Natural killer cell treated with Interleukin-12 subunit alpha and Interleukin-12 subunit beta and Interleukin-15 and Interleukin-18, amount 100 ng/mL, for 72 hours (primary cell): ENCODE measurements at regions not wholly inside any gene's neighbourhood (a gene's known extent, or its start where the extent isn't known, plus 50 kb on each side); places are given as distances from the start of the nearest gene placed in this dataset.
"Not testable (repeated sequence)": the region's sequence is repeated elsewhere in the genome, so short reads cannot be mapped to it uniquely, and the experiment has no call there.

Experiments
- ATAC-seq, 2 donors: fragments of 150-1000 bp; cut with Tn5 transposase in 1 of 2; sonication (Bioruptor Pico), chemical (Tn5 transposase) in 1 of 2; 2 replicates each; pipeline ENCODE4 v1.10.0; 2021
- DNase-seq: peaks from one replicate; pipeline ENCODE4 v3.0.0; 2022; ENCODE audit warnings: low spot score
- H3K27ac Mint-ChIP-seq, 2 donors: 1 replicate in 1 of 2; 2 replicates in 1 of 2; pipeline ENCODE4 v1.8.0; 2022; ENCODE audit warnings: mixed read lengths in 2 of 2, mild to moderate bottlenecking in 1 of 2, moderate library complexity in 1 of 2
- H3K27me3 Mint-ChIP-seq, 2 donors: 1 replicate in 1 of 2; 2 replicates in 1 of 2; pipeline ENCODE4 v1.8.0; 2022; ENCODE audit warnings: mixed read lengths in 2 of 2
- H3K36me3 Mint-ChIP-seq: one replicate; pipeline ENCODE4 v1.8.0; 2022; ENCODE audit warnings: mixed read lengths
- H3K4me1 Mint-ChIP-seq, 2 donors: 1 replicate in 1 of 2; 2 replicates in 1 of 2; pipeline ENCODE4 v1.8.0; 2022; ENCODE audit warnings: low read depth in 2 of 2, mixed read lengths in 2 of 2, mild to moderate bottlenecking in 1 of 2
- H3K4me3 Mint-ChIP-seq: one replicate; pipeline ENCODE4 v1.8.0; 2022; ENCODE audit warnings: mixed read lengths
- H3K9me3 Mint-ChIP-seq: 2 replicates; pipeline ENCODE4 v1.8.0; 2022; ENCODE audit warnings: mixed read lengths

DNA sequence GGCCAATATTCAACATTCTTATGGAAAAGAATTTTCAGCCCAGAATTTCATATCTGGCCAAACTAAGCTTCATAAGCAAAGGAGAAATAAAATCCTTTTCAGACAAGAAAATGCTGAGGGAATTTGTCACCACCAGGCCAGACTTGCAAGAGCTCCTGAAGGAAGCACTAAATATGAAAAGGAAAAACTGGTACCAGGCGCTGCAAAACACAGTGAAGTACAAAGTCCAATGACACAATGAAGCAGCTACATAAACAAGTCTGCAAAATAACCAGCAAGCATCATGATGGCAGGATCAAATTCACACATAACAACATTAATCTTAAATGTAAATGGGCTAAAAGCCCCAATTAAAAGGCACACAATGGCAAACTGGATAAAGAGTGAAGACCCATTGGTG is 126.2 kb downstream of the MTERF1 start:
- DNase-seq, H3K4me1 Mint-ChIP-seq, H3K4me3 Mint-ChIP-seq, ATAC-seq, H3K27me3 Mint-ChIP-seq, H3K27ac Mint-ChIP-seq: not testable (repeated sequence)
- H3K9me3 Mint-ChIP-seq: peaks cover 14% of the 10 kb centered on the region
- H3K36me3 Mint-ChIP-seq: peaks cover 19% of the 10 kb centered on the region

DNA sequence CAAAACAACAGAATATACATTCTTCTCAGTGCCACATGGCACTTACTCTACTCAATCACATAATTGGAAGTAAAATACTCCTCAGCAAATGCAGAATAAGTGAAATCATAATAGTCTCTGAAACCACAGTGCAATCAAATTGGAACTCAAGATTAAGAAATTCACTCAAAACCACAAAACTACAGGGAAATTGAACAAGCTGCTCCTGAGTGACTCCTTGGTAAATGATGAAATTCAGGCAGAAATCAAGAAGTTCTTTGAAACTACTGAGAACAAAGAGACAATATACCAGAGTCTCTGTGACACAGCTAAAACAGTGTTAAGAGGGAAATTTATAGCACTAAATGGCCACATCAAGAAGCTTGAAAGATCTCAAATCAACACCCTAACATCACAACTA is 125.4 kb downstream of the MTERF1 start:
- not testable (repeated sequence) for H3K27me3 Mint-ChIP-seq, ATAC-seq, H3K4me3 Mint-ChIP-seq, DNase-seq, H3K4me1 Mint-ChIP-seq, H3K27ac Mint-ChIP-seq
- H3K9me3 Mint-ChIP-seq: peaks cover 15% of the 10 kb centered on the region
- H3K36me3 Mint-ChIP-seq: peaks cover 21% of the 10 kb centered on the region

DNA sequence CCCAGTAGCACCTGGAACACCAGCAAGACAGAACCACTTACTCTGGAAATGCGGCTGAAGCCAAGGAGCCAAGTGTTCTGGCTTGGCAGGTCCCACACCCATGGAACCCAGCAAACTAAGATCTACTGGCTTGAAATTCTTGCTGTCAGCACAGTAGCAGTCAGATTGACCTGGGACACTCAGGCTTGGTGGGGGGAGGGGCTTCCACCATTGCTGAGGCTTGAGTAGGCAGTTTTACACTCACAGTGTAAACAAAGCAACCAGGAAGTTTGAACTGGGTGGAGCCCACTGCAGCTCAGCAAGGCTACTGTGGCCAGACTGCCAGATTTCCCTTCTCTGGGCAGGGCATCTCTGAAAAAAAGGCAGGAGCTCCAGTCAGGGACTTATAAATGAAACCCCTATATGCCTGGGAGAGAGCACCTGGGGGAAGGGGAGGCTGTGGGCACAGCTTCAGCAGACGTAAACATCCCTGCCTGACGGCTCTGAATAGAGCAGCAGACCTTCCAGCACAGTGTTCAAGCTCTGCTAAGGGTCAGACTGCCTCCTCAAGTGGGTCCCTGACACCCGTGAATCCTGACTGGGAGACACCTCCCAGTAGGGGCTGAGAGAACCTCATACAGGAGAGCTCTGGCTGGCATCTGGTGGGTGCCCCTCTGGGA is 121.2 kb downstream of the MTERF1 start:
- no peak overlapping the region for H3K27ac Mint-ChIP-seq
- no peak for DNase-seq
- H3K4me1 Mint-ChIP-seq: no peaks in the 10 kb centered on the region
- peaks cover 38% of the 10 kb centered on the region for H3K9me3 Mint-ChIP-seq
- H3K36me3 Mint-ChIP-seq: peaks cover 44% of the 10 kb centered on the region
- no peak overlapping the region for H3K4me3 Mint-ChIP-seq
- H3K27me3 Mint-ChIP-seq: no peaks in the 10 kb centered on the region
- no peak for ATAC-seq

GRCh38 chr7:91767820-91768219 is 112.7 kb downstream of the MTERF1 start:
- no peak overlapping the region for H3K4me3 Mint-ChIP-seq
- no peak for DNase-seq
- H3K4me1 Mint-ChIP-seq: no peaks in the 10 kb centered on the region
- ATAC-seq: no peak
- H3K27me3 Mint-ChIP-seq: no peaks in the 10 kb centered on the region
- peaks cover 14% of the 10 kb centered on the region for H3K9me3 Mint-ChIP-seq
- H3K27ac Mint-ChIP-seq: no peak overlapping the region
- peaks cover 11% of the 10 kb centered on the region for H3K36me3 Mint-ChIP-seq

DNA sequence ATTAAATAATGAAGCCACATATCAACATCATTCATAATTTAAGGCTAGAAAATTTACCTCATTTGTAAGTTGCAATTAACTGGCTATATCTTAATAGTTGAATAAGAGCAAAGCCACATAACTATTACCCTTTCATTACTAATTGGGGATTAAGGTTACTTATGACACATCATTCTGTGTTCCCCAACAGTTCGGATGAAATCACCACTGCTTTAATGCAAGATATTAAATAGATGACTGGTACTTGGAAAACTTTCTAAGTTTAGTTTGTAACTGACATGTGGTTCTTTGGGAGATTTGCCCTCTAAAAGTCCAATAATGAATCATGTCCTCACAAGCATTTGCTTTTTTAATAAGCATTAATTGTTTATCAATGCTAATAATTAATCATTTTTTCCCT is 109.1 kb downstream of the MTERF1 start:
- Mint-ChIP-seq H3K27me3 (no peaks in the 10 kb centered on the region), H3K4me3 (no peak overlapping the region), H3K36me3 (no peaks in the 10 kb centered on the region), H3K27ac (no peak overlapping the region), H3K9me3 (peaks cover 6% of the 10 kb centered on the region), H3K4me1 (no peaks in the 10 kb centered on the region)
- no peak for ATAC-seq
- DNase-seq: no peak

GRCh38 chr7:91771921-91772815 is 108.3 kb downstream of the MTERF1 start:
- no peak overlapping the region for H3K4me3 Mint-ChIP-seq
- no peaks in the 10 kb centered on the region for H3K4me1 Mint-ChIP-seq
- H3K36me3 Mint-ChIP-seq: no peaks in the 10 kb centered on the region
- H3K27ac Mint-ChIP-seq: no peak overlapping the region
- H3K27me3 Mint-ChIP-seq: no peaks in the 10 kb centered on the region
- DNase-seq: no peak
- H3K9me3 Mint-ChIP-seq: peaks cover 6% of the 10 kb centered on the region
- no peak for ATAC-seq

DNA sequence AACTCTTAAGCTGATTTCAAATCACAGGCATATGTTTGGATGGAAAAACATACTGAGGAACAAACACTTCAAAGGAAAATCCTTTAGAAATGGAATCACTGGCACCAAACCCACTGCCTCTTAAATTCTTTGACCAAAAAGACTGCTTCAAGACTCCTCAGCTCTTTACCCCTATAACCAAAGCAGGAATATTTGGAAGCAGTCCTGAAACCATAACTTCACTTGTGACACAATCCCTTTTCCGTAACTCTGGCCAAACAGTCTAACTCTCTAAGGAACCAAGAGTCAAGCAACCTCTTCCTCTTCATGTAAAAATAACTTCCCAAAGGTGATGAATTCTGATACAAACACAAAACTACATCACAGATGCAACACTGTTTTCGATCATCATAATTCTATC is 104.3 kb downstream of the MTERF1 start:
- no peaks in the 10 kb centered on the region for H3K4me1 Mint-ChIP-seq
- no peaks in the 10 kb centered on the region for H3K36me3 Mint-ChIP-seq
- peaks cover 2% of the 10 kb centered on the region for H3K9me3 Mint-ChIP-seq
- ATAC-seq (no peak), DNase-seq (no peak)
- H3K27me3 Mint-ChIP-seq: no peaks in the 10 kb centered on the region
- no peak overlapping the region for H3K27ac Mint-ChIP-seq
- H3K4me3 Mint-ChIP-seq: no peak overlapping the region

DNA sequence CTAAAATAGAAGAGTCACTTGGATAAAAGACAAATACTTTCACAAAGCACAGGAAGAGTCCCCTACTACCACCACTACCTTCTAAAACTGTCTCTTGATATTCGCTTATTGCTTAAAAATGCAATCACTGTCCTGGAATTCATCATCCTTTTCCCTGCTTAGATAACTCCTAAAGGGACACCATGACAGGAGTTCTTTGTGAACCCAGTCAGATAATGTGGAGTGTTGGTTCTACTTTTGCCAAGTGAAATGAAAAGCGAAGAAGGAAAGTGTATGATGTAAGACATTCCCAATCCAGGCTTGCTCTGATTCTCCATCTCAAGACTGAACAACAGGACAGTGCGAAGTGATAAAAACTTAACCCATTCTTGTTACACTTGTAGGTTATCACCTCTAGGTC is 103.0 kb downstream of the MTERF1 start:
- ATAC-seq (no peak), DNase-seq (no peak)
- no peaks in the 10 kb centered on the region for H3K27me3 Mint-ChIP-seq
- H3K4me1 Mint-ChIP-seq: no peaks in the 10 kb centered on the region
- H3K4me3 Mint-ChIP-seq: no peak overlapping the region
- no peaks in the 10 kb centered on the region for H3K36me3 Mint-ChIP-seq
- peaks cover under 1% of the 10 kb centered on the region for H3K9me3 Mint-ChIP-seq
- H3K27ac Mint-ChIP-seq: no peak overlapping the region

DNA sequence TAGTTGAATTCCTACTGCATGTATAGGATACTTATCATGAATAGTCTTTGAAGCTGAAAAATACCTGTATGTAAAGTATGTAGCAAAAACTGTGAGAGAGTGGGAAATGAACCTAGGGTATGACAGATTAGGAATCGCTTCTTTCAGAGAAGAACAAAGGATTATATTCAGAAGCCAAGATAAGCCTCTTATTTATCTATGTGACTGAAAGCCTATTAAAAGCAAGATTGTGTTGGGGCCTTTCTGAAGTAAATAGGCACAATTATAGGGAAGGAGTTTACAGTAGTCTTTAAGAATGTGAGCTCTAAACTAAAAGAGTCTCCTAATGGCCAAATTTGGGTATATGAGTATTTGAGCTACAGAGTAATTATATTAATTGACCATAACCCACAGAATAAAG is 102.1 kb downstream of the MTERF1 start:
- no peak for DNase-seq
- H3K27ac Mint-ChIP-seq: no peak overlapping the region
- peaks cover 0 to 4% of the 10 kb centered on the region in 2 donors for H3K27me3 Mint-ChIP-seq
- no peaks in the 10 kb centered on the region for H3K36me3 Mint-ChIP-seq
- no peaks in the 10 kb centered on the region for H3K4me1 Mint-ChIP-seq
- H3K4me3 Mint-ChIP-seq: no peak overlapping the region
- no peak for ATAC-seq
- H3K9me3 Mint-ChIP-seq: no peaks in the 10 kb centered on the region

GRCh38 chr7:91780521-91780920 is 100.0 kb downstream of the MTERF1 start:
- Mint-ChIP-seq H3K27me3 (peaks cover 0 to 4% of the 10 kb centered on the region in 2 donors), H3K36me3 (no peaks in the 10 kb centered on the region), H3K27ac (no peak overlapping the region), H3K4me1 (no peaks in the 10 kb centered on the region), H3K9me3 (no peaks in the 10 kb centered on the region), H3K4me3 (no peak overlapping the region)
- no peak for DNase-seq
- no peak for ATAC-seq

DNA sequence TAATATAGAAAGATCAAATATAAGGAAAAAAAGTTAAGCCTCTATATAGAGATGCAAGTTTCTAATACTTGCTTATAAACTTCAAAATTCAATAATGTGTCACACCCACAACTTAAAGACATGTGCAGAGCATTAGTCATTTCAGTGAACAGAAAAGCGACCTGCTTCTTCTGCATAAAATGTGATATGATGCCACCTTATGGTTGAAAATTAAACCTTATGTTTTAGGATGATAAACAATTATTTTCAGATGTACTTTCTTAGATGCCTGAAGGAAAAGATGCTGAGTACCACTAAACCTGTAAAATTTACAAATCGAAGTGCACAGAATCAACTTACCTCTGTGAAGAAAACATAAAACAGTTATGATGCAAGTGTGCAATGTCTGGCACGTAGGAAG is 96.0 kb downstream of the MTERF1 start:
- ATAC-seq (no peak), DNase-seq (no peak)
- no peak overlapping the region for H3K27ac Mint-ChIP-seq
- no peaks in the 10 kb centered on the region for H3K4me1 Mint-ChIP-seq
- no peaks in the 10 kb centered on the region for H3K9me3 Mint-ChIP-seq
- no peak overlapping the region for H3K4me3 Mint-ChIP-seq
- H3K36me3 Mint-ChIP-seq: no peaks in the 10 kb centered on the region
- peaks cover 0 to 4% of the 10 kb centered on the region in 2 donors for H3K27me3 Mint-ChIP-seq

- Mint-ChIP-seq H3K27ac (no peak overlapping the region), H3K9me3 (no peaks in the 10 kb centered on the region), H3K4me3 (no peak overlapping the region), H3K27me3 (peaks cover 0 to 4% of the 10 kb centered on the region in 2 donors), H3K36me3 (peaks cover 4% of the 10 kb centered on the region), H3K4me1 (no peaks in the 10 kb centered on the region)
- ATAC-seq (no peak), DNase-seq (no peak)
Measured at GRCh38 chr7:91787931-91788330, 92.6 kb downstream of the MTERF1 start.

- DNase-seq: no peak
- H3K27ac Mint-ChIP-seq: no peak overlapping the region
- peaks cover 9% of the 10 kb centered on the region for H3K36me3 Mint-ChIP-seq
- H3K27me3 Mint-ChIP-seq: no peaks in the 10 kb centered on the region
- peaks cover 8% of the 10 kb centered on the region for H3K9me3 Mint-ChIP-seq
- ATAC-seq: no peak
- no peaks in the 10 kb centered on the region for H3K4me1 Mint-ChIP-seq
- no peak overlapping the region for H3K4me3 Mint-ChIP-seq
Measured at GRCh38 chr7:91789086-91789485, 91.4 kb downstream of the MTERF1 start.

- no peaks in the 10 kb centered on the region for H3K4me1 Mint-ChIP-seq
- peaks cover 9% of the 10 kb centered on the region for H3K36me3 Mint-ChIP-seq
- no peaks in the 10 kb centered on the region for H3K27me3 Mint-ChIP-seq
- peaks cover 8% of the 10 kb centered on the region for H3K9me3 Mint-ChIP-seq
- no peak overlapping the region for H3K27ac Mint-ChIP-seq
- no peak for DNase-seq
- H3K4me3 Mint-ChIP-seq: no peak overlapping the region
- no peak for ATAC-seq
Measured at GRCh38 chr7:91789558-91789957, 90.9 kb downstream of the MTERF1 start.
